GM19324 (cell line): ENCODE measurements at regions not wholly inside any gene's neighbourhood (a gene's known extent, or its start where the extent isn't known, plus 50 kb on each side); places are given as distances from the start of the nearest gene placed in this dataset.
"Not testable (repeated sequence)": the region's sequence is repeated elsewhere in the genome, so short reads cannot be mapped to it uniquely, and the experiment has no call there.

Experiments
- ATAC-seq: cut with Tn5 transposase; IDR thresholded peaks from one replicate; pipeline ENCODE4 v1.9.1; 2021; ENCODE audit warnings: mild to moderate bottlenecking, moderate library complexity; ENCODE audit not compliant: unreplicated experiment, low FRiP score

GRCh38 chr19:30263830-30264381 lies 108.3 kb upstream of the ZNF536 start:
- ATAC-seq: no peak

GRCh38 chr19:30265918-30266317 lies 106.3 kb upstream of the ZNF536 start:
- not testable (repeated sequence) for ATAC-seq

GRCh38 chr19:30266687-30267086 lies 105.5 kb upstream of the ZNF536 start:
- ATAC-seq: no peak

GRCh38 chr19:30267332-30267731 lies 104.9 kb upstream of the ZNF536 start:
- no peak for ATAC-seq

GRCh38 chr19:30268601-30269000 lies 103.6 kb upstream of the ZNF536 start:
- no peak for ATAC-seq

GRCh38 chr19:30269638-30270037 lies 102.5 kb upstream of the ZNF536 start:
- ATAC-seq: no peak

- no peak for ATAC-seq
Observed at GRCh38 chr19:30271816-30272215, 100.4 kb upstream of the ZNF536 start.

GRCh38 chr19:30272554-30272953 lies 99.6 kb upstream of the ZNF536 start:
- no peak for ATAC-seq

- no peak for ATAC-seq
Observed at GRCh38 chr19:30273184-30273583, 99.0 kb upstream of the ZNF536 start.

- ATAC-seq: no peak
Observed at GRCh38 chr19:30274987-30275386, 97.2 kb upstream of the ZNF536 start.

- ATAC-seq: no peak
Observed at GRCh38 chr19:30276011-30276882, 95.9 kb upstream of the ZNF536 start.

GRCh38 chr19:30276883-30277280 lies 95.3 kb upstream of the ZNF536 start:
- ATAC-seq: no peak

- no peak for ATAC-seq
Observed at GRCh38 chr19:30277941-30278881, 94.0 kb upstream of the ZNF536 start.

GRCh38 chr19:30278882-30279254 lies 93.3 kb upstream of the ZNF536 start:
- ATAC-seq: no peak

GRCh38 chr19:30280018-30280417 lies 92.2 kb upstream of the ZNF536 start:
- no peak for ATAC-seq

- no peak for ATAC-seq
Observed at GRCh38 chr19:30281906-30282305, 90.3 kb upstream of the ZNF536 start.

- ATAC-seq: no peak
Observed at GRCh38 chr19:30283556-30283955, 88.6 kb upstream of the ZNF536 start.

- ATAC-seq: no peak
Observed at GRCh38 chr19:30284209-30284608, 88.0 kb upstream of the ZNF536 start.

- ATAC-seq: no peak
Observed at GRCh38 chr19:30284885-30285284, 87.3 kb upstream of the ZNF536 start.

GRCh38 chr19:30286378-30286777 lies 85.8 kb upstream of the ZNF536 start:
- no peak for ATAC-seq

- no peak for ATAC-seq
Observed at GRCh38 chr19:30287259-30287658, 84.9 kb upstream of the ZNF536 start.
